ENCODE measurements at regions not wholly inside any gene's neighbourhood (a gene's known extent, or its start where the extent isn't known, plus 50 kb on each side); places are given as distances from the start of the nearest gene placed in this dataset.
"Not testable (repeated sequence)": the region's sequence is repeated elsewhere in the genome, so short reads cannot be mapped to it uniquely, and the experiment has no call there.

GRCh38 chr3:112765531-112765930 is 81.1 kb downstream of the CD200R1L start:
- H3K4me3 ChIP-seq (ENCODE audit: low read depth in 1 of 2, low read length in 2 of 2) = no peak overlapping the region
- H3K27ac ChIP-seq (ENCODE audit: low read depth in 2 of 2, low read length in 1 of 2) = peak overlapping the region in 1 of 2 donors; percentile 18
- H3K9me3 ChIP-seq (ENCODE audit: control insufficient read depth in 2 of 2, insufficient read depth in 1 of 2, low read depth in 1 of 2, low read length in 1 of 2) = no peaks in the 10 kb centered on the region
- no peaks in the 10 kb centered on the region for H3K36me3 ChIP-seq (ENCODE audit: control insufficient read depth in 2 of 2, insufficient read depth in 2 of 2, low read length in 1 of 2)
- H3K4me1 ChIP-seq (ENCODE audit: control insufficient read depth in 2 of 2, insufficient read depth in 2 of 2, low read length in 1 of 2) = no peaks in the 10 kb centered on the region
- 59 to 73% methylated on average over 3 of the region's 3 CpGs for WGBS, 2 donors
- H3K27me3 ChIP-seq (ENCODE audit: control insufficient read depth in 1 of 2, insufficient read depth in 2 of 2, low read length in 2 of 2) = no peaks in the 10 kb centered on the region

- Histone ChIP-seq H3K27ac (ENCODE audit: low read depth in 2 of 2, low read length in 1 of 2) (no peak overlapping the region), H3K4me3 (ENCODE audit: low read depth in 1 of 2, low read length in 2 of 2) (no peak overlapping the region), H3K4me1 (ENCODE audit: control insufficient read depth in 2 of 2, insufficient read depth in 2 of 2, low read length in 1 of 2) (no peaks in the 10 kb centered on the region)
These were observed 83.4 kb downstream of the CD200R1L start for GRCh38 chr3:112763258-112763657.

GRCh38 chr3:112761062-112761638 is 85.5 kb downstream of the CD200R1L start:
- no peak overlapping the region for H3K27ac ChIP-seq (ENCODE audit: low read depth in 2 of 2, low read length in 1 of 2)
- H3K9me3 ChIP-seq (ENCODE audit: control insufficient read depth in 2 of 2, insufficient read depth in 1 of 2, low read depth in 1 of 2, low read length in 1 of 2) = no peaks in the 10 kb centered on the region
- H3K27me3 ChIP-seq (ENCODE audit: control insufficient read depth in 1 of 2, insufficient read depth in 2 of 2, low read length in 2 of 2) = no peaks in the 10 kb centered on the region
- H3K4me3 ChIP-seq (ENCODE audit: low read depth in 1 of 2, low read length in 2 of 2) = no peak overlapping the region
- H3K4me1 ChIP-seq (ENCODE audit: control insufficient read depth in 2 of 2, insufficient read depth in 2 of 2, low read length in 1 of 2) = no peaks in the 10 kb centered on the region
- no peaks in the 10 kb centered on the region for H3K36me3 ChIP-seq (ENCODE audit: control insufficient read depth in 2 of 2, insufficient read depth in 2 of 2, low read length in 1 of 2)

More at GRCh38 chr3:112763258-112763657, 83.4 kb downstream of the CD200R1L start:
- 89% methylated on average over 3 of the region's 3 CpGs for WGBS, 2 donors
- Histone ChIP-seq H3K9me3 (ENCODE audit: control insufficient read depth in 2 of 2, insufficient read depth in 1 of 2, low read depth in 1 of 2, low read length in 1 of 2) (no peaks in the 10 kb centered on the region), H3K27me3 (ENCODE audit: control insufficient read depth in 1 of 2, insufficient read depth in 2 of 2, low read length in 2 of 2) (no peaks in the 10 kb centered on the region), H3K36me3 (ENCODE audit: control insufficient read depth in 2 of 2, insufficient read depth in 2 of 2, low read length in 1 of 2) (no peaks in the 10 kb centered on the region)

- Histone ChIP-seq H3K27ac (ENCODE audit: low read depth in 2 of 2, low read length in 1 of 2) (no peak overlapping the region), H3K4me3 (ENCODE audit: low read depth in 1 of 2, low read length in 2 of 2) (no peak overlapping the region), H3K9me3 (ENCODE audit: control insufficient read depth in 2 of 2, insufficient read depth in 1 of 2, low read depth in 1 of 2, low read length in 1 of 2) (no peaks in the 10 kb centered on the region), H3K27me3 (ENCODE audit: control insufficient read depth in 1 of 2, insufficient read depth in 2 of 2, low read length in 2 of 2) (no peaks in the 10 kb centered on the region), H3K4me1 (ENCODE audit: control insufficient read depth in 2 of 2, insufficient read depth in 2 of 2, low read length in 1 of 2) (no peaks in the 10 kb centered on the region), H3K36me3 (ENCODE audit: control insufficient read depth in 2 of 2, insufficient read depth in 2 of 2, low read length in 1 of 2) (no peaks in the 10 kb centered on the region)
- WGBS, 2 donors = 91% methylated on average over 1 of the region's 1 CpG
These were observed 87.0 kb downstream of the CD200R1L start for GRCh38 chr3:112759681-112760080.

GRCh38 chr3:112759210-112759609 is 87.5 kb downstream of the CD200R1L start:
- no peaks in the 10 kb centered on the region for H3K27me3 ChIP-seq (ENCODE audit: control insufficient read depth in 1 of 2, insufficient read depth in 2 of 2, low read length in 2 of 2)
- H3K4me1 ChIP-seq (ENCODE audit: control insufficient read depth in 2 of 2, insufficient read depth in 2 of 2, low read length in 1 of 2) = no peaks in the 10 kb centered on the region
- H3K36me3 ChIP-seq (ENCODE audit: control insufficient read depth in 2 of 2, insufficient read depth in 2 of 2, low read length in 1 of 2) = no peaks in the 10 kb centered on the region
- 88 to 91% methylated on average over 1 of the region's 1 CpG for WGBS, 2 donors
- no peak overlapping the region for H3K4me3 ChIP-seq (ENCODE audit: low read depth in 1 of 2, low read length in 2 of 2)
- H3K27ac ChIP-seq (ENCODE audit: low read depth in 2 of 2, low read length in 1 of 2) = no peak overlapping the region
- no peaks in the 10 kb centered on the region for H3K9me3 ChIP-seq (ENCODE audit: control insufficient read depth in 2 of 2, insufficient read depth in 1 of 2, low read depth in 1 of 2, low read length in 1 of 2)

GRCh38 chr3:112757197-112757596 is 89.5 kb downstream of the CD200R1L start:
- WGBS, 2 donors = 84 to 93% methylated on average over 1 of the region's 1 CpG
- Histone ChIP-seq H3K36me3 (ENCODE audit: control insufficient read depth in 2 of 2, insufficient read depth in 2 of 2, low read length in 1 of 2) (no peaks in the 10 kb centered on the region), H3K4me1 (ENCODE audit: control insufficient read depth in 2 of 2, insufficient read depth in 2 of 2, low read length in 1 of 2) (peaks cover 0 to 4% of the 10 kb centered on the region in 2 donors), H3K27me3 (ENCODE audit: control insufficient read depth in 1 of 2, insufficient read depth in 2 of 2, low read length in 2 of 2) (no peaks in the 10 kb centered on the region), H3K9me3 (ENCODE audit: control insufficient read depth in 2 of 2, insufficient read depth in 1 of 2, low read depth in 1 of 2, low read length in 1 of 2) (no peaks in the 10 kb centered on the region), H3K4me3 (ENCODE audit: low read depth in 1 of 2, low read length in 2 of 2) (no peak overlapping the region), H3K27ac (ENCODE audit: low read depth in 2 of 2, low read length in 1 of 2) (no peak overlapping the region)

- 73 to 82% methylated on average over 4 of the region's 4 CpGs for WGBS, 2 donors
- H3K4me3 ChIP-seq (ENCODE audit: low read depth in 1 of 2, low read length in 2 of 2) = no peak overlapping the region
- no peak overlapping the region for H3K27ac ChIP-seq (ENCODE audit: low read depth in 2 of 2, low read length in 1 of 2)
These were observed 90.6 kb downstream of the CD200R1L start for GRCh38 chr3:112755845-112756613.

GRCh38 chr3:112755046-112755445 is 91.6 kb downstream of the CD200R1L start:
- 88 to 90% methylated on average over 13 of the region's 13 CpGs for WGBS, 2 donors
- not testable (repeated sequence) for H3K27ac ChIP-seq (ENCODE audit: low read depth in 2 of 2, low read length in 1 of 2); H3K4me1 ChIP-seq (ENCODE audit: control insufficient read depth in 2 of 2, insufficient read depth in 2 of 2, low read length in 1 of 2); H3K9me3 ChIP-seq (ENCODE audit: control insufficient read depth in 2 of 2, insufficient read depth in 1 of 2, low read depth in 1 of 2, low read length in 1 of 2); H3K36me3 ChIP-seq (ENCODE audit: control insufficient read depth in 2 of 2, insufficient read depth in 2 of 2, low read length in 1 of 2); H3K27me3 ChIP-seq (ENCODE audit: control insufficient read depth in 1 of 2, insufficient read depth in 2 of 2, low read length in 2 of 2); H3K4me3 ChIP-seq (ENCODE audit: low read depth in 1 of 2, low read length in 2 of 2)

More at GRCh38 chr3:112755845-112756613, 90.6 kb downstream of the CD200R1L start:
- Histone ChIP-seq H3K36me3 (ENCODE audit: control insufficient read depth in 2 of 2, insufficient read depth in 2 of 2, low read length in 1 of 2) (no peaks in the 10 kb centered on the region), H3K9me3 (ENCODE audit: control insufficient read depth in 2 of 2, insufficient read depth in 1 of 2, low read depth in 1 of 2, low read length in 1 of 2) (no peaks in the 10 kb centered on the region), H3K4me1 (ENCODE audit: control insufficient read depth in 2 of 2, insufficient read depth in 2 of 2, low read length in 1 of 2) (peaks cover 0 to 6% of the 10 kb centered on the region in 2 donors), H3K27me3 (ENCODE audit: control insufficient read depth in 1 of 2, insufficient read depth in 2 of 2, low read length in 2 of 2) (no peaks in the 10 kb centered on the region)

- WGBS, 2 donors = 55 to 63% methylated on average over 3 of the region's 3 CpGs
- Histone ChIP-seq H3K27me3 (ENCODE audit: control insufficient read depth in 1 of 2, insufficient read depth in 2 of 2, low read length in 2 of 2) (no peaks in the 10 kb centered on the region), H3K36me3 (ENCODE audit: control insufficient read depth in 2 of 2, insufficient read depth in 2 of 2, low read length in 1 of 2) (no peaks in the 10 kb centered on the region), H3K4me3 (ENCODE audit: low read depth in 1 of 2, low read length in 2 of 2) (no peak overlapping the region), H3K4me1 (ENCODE audit: control insufficient read depth in 2 of 2, insufficient read depth in 2 of 2, low read length in 1 of 2) (peaks cover 0 to 6% of the 10 kb centered on the region in 2 donors), H3K9me3 (ENCODE audit: control insufficient read depth in 2 of 2, insufficient read depth in 1 of 2, low read depth in 1 of 2, low read length in 1 of 2) (no peaks in the 10 kb centered on the region), H3K27ac (ENCODE audit: low read depth in 2 of 2, low read length in 1 of 2) (peak overlapping the region in 1 of 2 donors; percentile 20)
These were observed 94.8 kb downstream of the CD200R1L start for GRCh38 chr3:112751564-112752512.
